ENCODE measurements at regions not wholly inside any gene's neighbourhood (a gene's known extent, or its start where the extent isn't known, plus 50 kb on each side); places are given as distances from the start of the nearest gene placed in this dataset.

DNA sequence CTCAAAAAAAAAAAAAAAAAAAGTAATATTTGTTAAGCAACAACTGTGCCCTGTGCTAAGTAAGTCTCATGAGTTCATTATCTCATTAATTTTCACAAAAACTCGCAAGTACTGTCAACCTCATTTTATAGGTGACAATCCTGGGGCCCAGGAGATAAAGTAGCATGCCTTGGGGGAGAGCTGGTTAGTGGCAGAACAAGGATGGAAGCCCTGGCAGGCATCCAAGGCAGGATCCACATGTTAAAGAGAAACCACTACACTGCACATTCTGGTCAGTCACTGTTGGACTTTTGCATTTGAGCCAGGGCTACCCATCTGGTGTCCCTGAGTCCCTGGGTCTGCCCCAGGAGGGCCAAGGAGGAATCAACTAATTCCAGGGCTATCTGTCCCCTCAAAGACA is 54.6 kb downstream of the ZFP36L2 start:
- in situ Hi-C loops (cut with MboI; ENCODE audit: low sequenced_read_pairs), result no loop called here

DNA sequence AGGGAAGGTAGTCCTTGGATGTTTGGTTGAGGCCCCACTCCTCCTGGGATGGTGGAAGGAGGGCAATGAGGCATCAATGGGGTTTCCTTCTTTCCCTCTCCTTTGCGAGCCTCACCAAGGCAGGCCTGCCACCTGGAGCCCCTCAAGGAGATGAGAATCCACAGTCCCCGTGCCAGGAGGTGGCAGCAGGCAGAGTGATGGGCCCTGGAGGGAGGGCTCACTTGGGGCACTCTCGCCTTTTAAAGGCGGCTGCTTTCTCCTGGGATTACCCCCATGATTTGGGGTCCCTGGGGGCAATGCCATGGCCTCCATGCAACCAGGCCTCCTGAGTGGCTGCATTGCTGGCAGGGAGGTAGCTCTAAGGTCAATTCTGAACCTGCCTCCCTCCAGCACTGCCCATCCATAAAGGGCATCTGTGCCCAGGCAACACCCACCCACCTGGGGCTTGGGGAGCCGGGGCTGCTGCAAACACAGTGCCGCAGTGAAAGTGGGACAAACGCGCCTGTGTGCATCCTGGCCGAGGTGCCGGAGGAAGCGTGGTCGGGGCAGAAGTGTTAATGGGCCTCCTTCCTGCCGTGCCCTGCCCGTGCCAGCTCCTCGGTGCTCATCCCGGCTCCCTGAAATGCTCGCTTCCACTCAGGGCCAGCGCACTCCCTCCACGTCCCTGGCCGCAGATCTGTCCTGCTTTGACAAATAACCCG is 55.9 kb downstream of the ZFP36L2 start:
- in situ Hi-C loops (cut with MboI; ENCODE audit: low sequenced_read_pairs), result no loop called here

DNA sequence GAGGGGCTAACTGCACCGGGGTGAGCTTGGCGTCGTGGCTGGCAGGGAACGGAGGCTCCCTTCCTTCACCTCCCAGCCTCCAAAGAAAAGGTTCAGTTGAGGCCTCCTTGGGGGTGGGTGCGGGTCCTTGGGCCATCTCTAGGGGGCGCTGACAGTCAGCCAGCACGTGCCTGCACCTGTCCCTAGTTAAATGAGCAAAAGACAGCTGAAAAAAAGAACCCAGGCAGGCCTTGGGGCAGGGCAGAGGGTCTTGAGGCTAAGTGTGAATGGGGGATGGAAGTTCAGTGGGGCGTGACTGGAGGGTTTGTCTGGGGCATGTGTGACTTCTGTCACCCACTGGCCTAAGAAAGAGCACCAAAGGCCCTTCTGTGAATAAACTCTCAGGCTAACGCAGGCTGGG is 56.4 kb downstream of the ZFP36L2 start:
- in situ Hi-C loops (cut with MboI; ENCODE audit: low sequenced_read_pairs), result no loop called here

DNA sequence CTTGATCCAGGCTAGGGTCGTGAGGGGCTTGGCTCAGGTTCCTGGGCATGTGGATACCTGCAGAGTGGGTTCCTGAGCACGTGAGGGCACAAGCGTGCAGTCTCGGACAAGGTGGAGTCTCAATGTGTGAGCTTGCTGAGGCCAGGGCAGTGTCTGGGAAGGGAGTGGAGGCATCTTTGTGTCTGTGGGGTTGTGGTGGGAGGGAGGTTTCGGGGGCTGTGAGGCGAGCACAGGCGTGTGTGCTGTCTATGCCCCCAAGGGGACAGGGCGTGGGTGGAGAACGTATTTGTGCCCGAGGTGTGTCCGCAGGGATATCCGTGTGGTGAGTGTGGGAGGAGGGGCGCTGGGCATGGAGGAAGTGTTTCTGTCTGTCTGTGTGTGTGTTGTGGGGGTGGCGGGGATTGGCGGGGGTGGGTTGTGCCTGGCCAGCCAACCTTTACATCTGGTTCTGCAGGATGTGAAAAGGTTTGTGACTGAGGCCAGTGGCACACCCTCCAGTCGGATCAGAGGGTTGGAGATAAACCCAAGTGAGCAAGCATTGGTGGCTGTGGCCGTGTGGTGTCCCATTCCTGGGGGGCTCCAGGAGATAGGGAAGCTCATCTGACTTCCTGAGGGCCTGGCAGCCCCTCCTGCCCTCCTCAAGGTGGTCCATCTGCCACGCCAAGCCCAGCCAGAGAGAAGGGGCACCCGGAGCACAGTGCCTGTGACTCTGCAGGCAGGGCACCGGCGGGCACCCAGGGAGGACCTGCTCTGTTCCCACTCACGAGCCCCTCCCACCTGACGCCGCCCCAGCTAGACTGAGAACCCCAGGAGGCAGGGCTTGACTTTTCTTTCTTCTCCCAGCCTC is 57.1 kb downstream of the ZFP36L2 start:
- in situ Hi-C loops (cut with MboI; ENCODE audit: low sequenced_read_pairs), result no loop called here

DNA sequence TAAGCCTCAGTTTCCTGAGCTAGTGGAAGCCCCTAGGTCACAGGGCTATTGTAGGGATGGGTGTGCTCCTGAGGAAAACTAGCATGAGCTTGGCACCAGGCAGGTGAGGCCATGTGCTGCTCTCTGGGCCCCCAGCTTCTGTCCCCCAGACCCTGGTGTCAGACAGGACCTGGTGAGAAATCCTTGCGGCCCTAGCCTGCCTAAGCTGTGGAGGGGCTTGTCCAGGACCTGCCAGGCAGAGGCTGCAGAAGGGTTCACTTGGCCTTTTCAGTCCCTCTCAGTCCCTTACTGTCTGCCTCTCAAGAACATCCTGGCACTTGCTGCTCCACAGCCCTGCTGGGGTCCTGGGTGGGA is 58.4 kb downstream of the ZFP36L2 start:
- in situ Hi-C loops (cut with MboI; ENCODE audit: low sequenced_read_pairs), result no loop called here

DNA sequence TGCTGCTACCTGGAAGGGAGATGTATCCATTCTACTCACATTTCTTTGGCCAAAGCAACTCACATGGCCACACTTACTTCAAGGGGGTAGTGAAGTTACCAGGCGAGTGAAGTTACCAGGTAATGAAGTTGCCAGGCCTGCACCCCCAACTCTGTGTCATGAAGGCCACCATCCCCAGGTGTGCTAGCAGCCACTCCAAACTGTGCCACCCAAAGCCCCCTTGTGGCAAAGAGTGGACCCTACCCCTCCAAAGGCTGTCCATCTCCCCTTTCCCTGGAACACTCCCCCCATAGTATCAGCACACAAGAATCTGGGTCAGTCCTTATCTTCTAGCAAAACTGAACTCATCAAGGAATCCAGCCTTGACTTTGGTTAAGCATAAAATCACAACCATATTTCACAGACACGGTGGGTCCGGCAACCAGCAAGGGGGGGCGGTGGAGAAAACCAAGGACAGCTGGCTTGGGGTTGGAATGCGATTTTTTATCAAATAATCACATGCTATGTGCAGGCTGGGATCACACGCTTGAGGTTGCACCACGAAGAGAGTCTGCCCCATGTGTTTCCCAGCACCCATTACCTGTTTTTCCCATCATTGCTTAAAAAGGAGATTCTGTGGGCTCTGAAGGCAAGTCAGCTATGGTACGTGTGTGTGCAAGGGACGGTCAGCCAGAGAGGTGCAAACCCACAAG is 60.9 kb downstream of the ZFP36L2 start:
- in situ Hi-C loops (cut with MboI; ENCODE audit: low sequenced_read_pairs), result no loop called here

DNA sequence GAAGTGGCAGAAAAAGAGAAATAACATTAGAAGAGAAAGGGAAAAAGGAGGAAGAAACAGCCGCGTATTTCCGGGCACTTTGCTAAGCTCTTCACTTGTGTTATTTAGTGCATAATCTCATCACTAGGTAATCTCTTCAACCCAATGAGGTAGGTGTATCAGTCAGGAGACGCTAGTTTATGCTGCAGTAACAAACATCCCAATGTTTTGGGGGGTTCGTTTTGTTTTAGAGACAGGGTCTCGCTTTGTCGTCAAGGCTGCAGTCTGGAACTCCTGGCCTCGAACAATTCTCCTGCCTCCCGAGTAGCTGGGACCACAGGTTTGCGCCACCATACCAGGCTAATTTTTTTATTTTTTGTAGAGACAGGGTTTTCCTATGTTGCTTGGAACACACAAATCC is 61.7 kb downstream of the ZFP36L2 start:
- in situ Hi-C loops (cut with MboI; ENCODE audit: low sequenced_read_pairs), result no loop called here

DNA sequence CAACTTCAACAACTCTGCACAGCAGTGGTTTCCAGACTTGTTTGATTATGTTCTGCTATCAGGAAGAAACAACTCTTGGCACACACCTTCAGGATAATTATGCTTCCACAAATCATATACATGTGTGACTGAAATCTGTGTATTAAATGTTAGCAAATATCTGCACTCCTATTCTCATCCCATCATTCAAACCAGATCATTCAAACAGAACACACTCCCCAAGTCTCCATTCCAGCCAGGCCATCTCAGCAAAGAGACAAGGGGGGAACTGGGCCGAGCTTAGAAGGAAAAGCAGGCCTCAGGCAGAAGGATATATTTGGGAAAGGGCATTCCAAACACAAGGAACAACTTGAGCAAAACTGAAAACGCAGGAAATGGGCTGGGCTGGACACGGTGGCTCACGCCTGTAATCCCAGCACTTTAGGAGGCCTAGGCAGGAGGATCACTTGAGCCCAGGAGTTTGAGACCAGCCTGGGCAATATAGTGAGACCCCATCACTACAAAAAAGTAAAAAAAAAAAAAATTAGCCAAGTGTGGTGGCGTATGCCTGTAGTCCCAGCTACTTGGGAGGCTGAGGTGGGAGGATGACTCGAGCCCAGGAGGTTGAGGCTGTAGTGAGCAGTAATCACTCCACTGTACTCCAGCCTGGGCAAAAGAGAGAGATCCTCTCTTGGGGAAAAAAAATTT is 62.7 kb downstream of the ZFP36L2 start:
- in situ Hi-C loops (cut with MboI; ENCODE audit: low sequenced_read_pairs), result no loop called here

DNA sequence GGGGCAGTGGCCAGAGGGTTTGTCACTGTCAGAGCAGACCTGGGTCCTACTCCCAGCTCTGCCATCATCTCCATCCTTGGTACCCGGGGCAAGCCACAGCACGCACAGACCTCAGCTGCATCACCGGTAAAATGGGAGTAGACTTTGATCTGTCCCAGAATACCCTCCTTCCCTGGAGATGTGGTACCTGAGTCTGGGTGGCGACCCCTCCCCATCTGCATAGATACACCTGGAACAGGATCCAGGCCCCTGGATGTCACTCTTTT is 64.0 kb downstream of the ZFP36L2 start:
- in situ Hi-C loops (cut with MboI; ENCODE audit: low sequenced_read_pairs), result no loop called here

DNA sequence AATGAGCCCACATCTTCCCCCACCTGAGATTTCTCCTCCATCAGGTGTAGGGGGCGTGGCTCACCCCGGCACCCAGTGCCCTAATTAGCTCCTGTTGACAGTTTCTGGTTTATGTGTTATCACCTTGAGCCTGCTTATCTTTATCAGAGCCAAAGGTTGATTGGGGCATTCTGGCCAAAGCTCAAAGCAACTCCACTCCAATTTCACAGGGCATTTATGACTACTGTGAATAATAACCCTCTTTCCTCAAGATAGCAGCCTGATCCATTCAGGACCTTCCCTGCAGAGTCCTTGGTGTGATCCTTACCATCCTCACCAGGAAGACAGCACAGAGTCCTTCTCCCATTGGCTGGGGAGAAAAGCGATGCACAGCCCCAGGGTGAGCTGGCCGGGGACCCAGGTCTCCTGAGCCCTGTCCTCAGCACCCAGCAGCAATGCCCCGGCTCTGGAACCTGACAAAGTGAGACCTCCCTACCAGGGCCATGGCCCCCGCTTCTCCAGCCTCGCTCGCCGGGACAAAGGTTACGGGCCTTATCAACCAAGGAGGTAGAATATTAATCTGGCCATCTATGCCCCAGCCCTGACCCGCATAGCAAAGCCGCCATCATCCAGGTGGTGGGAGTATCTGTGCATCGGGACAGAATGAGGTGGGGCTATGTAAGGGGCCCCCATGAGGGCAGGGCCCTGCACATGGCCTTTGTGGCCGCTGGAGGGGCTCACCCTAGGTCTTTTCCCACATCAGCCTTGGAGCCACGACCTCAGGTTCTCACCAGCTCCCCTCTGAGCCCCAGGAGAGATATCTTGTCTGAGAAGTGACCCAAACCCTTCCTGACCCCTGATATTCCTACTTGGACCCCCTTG is 64.5 kb downstream of the ZFP36L2 start:
- in situ Hi-C loops (cut with MboI; ENCODE audit: low sequenced_read_pairs), result no loop called here

DNA sequence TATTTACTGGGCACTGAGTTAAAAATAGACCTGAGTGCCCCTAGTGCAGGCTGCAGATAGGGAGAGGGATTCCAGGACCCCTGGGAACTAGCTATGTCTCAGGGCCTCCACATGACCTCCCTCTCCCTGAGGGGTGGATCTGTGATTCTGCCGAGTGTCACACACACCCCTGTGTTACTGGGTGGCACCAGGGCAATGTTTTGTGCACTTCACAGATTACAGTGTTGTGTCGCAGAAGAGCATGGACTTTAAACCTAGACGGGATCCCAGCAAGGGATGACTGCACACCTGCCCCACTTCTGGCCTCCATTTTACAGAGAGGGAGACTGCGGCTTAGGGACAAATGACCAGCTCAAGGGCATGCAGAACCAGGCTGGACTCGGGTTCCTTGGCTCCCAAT is 65.6 kb downstream of the ZFP36L2 start:
- in situ Hi-C loops (cut with MboI; ENCODE audit: low sequenced_read_pairs), result no loop called here

DNA sequence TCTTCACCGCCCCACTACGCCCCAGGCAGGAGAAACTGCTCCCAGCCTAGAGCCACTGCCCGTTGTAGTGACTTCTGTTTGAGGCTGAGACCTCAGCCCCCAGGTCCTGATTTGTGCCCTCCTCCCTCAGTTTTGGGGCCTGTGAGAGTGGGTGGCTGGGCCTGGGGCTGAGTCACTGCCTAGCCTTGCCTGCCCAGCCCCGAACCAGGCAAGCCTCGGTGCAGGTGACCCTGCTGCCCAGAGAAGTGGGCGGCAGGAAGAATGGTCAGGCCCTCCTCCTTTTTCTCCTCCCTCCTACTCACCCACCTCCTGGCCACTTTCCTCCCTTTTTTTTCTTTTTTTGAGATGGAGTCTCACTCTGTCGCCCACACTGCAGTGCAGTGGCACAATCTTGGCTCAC is 66.6 kb downstream of the ZFP36L2 start:
- in situ Hi-C loops (cut with MboI; ENCODE audit: low sequenced_read_pairs), result no loop called here

DNA sequence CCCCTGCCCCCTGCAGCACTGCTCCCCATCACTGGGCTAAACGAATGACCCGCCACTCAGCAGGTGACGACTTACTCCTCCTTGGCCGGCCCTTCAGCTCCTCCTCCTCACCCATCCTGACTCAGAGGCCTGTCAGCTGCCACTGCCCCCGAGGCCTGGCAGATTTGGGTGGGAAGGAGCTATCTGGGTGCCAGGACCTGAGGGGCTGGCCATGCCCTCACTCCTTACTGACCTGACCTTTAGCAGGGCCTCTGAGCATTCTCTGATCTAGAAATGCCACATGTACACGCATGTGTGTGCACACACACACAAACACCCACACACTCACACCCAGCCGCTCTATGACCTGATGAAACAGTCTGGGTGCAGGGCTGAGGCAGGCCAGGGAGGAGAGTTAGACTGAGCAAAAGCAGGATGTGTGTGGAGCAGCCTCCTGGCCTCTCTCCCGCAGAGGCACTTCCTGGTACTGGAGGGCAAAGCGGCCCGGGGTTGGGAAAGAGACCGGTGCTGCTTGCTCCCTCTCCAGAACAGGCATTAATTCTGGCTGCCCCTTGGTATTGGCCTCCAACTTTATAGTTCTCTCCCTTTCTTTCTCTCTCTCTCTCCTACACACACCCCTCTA is 68.0 kb downstream of the ZFP36L2 start:
- in situ Hi-C loops (cut with MboI; ENCODE audit: low sequenced_read_pairs), result no loop called here

DNA sequence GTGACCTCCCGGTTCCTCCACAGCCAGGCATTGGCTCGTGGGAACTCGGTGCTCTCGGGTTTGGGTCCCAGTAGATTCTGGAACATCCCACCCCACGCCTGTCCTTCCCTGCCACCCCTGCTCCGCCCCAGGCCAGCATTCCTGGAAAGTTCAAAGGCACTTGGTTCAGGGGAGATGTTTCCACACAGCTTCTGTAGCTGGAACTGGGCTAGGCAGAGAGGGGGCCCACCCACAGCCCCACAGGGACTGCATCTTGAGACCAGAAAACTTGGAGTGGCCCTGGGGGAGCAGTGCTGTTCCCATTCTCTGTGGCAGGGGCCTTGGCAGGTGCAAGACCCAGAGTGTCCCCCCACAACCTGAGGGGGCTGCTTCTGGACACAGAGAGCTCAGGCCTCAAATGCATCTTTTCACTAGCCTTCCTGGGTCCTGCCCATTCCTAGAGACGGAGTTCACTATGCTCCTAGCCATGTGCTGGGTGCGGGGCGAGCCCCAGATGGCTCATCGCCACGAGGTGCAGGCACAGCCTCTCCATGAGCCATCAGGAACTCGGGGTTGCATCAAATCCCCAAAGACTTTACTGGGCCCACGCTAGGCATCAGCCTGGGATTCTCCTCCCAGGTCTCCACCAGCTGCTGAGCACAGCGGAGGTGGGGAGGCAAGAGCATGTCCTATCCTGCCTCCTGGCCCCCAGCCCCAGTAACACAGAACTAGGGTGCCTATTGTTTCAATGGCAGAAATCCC is 68.7 kb downstream of the ZFP36L2 start:
- in situ Hi-C loops (cut with MboI; ENCODE audit: low sequenced_read_pairs), result no loop called here

DNA sequence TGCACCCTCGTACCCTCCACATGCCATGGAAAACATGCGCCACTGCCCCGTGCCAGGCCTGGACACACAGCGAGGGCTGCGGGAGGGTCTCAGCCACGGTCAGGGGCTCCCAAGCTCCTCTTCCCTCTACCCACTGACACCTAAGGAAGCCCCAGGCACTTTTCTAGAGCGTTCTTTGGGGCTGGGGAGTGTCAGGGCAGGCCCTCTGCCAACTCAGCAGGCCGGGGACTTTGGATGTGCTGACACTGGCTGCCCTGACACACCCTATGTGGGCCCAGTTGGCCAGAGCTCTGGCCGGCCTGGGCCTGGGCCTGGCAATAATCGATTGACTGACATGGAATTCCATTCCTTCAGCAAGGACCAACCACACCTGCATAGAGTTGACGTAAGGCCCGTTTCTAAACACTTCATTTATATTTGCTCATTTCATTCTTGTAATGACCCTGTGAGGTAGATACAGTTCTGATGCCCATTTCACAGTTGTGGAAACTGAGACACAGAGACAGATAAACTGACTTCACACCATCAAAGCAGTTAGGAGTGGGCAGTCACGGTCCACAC is 70.5 kb downstream of the ZFP36L2 start:
- in situ Hi-C loops (cut with MboI; ENCODE audit: low sequenced_read_pairs), result no loop called here

DNA sequence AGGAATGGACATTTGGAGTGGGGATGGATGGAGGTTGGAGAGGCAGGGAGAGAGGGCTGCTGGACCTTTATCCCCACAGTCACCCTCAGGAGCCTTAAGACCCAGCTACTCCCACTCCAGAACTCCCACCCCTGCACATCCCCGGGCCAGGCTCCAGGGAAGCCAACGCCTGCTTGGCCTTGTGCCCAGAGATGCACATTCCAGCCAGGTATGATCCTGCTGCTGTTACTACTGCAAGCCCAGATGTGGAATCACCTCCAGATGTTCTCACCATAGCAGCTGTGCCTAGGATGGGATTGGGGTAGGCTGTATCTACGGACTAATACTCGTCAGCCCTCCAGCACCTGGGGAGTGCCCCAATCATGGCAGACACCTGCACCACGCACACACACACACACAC is 71.7 kb downstream of the ZFP36L2 start:
- in situ Hi-C loops (cut with MboI; ENCODE audit: low sequenced_read_pairs), result no loop called here

DNA sequence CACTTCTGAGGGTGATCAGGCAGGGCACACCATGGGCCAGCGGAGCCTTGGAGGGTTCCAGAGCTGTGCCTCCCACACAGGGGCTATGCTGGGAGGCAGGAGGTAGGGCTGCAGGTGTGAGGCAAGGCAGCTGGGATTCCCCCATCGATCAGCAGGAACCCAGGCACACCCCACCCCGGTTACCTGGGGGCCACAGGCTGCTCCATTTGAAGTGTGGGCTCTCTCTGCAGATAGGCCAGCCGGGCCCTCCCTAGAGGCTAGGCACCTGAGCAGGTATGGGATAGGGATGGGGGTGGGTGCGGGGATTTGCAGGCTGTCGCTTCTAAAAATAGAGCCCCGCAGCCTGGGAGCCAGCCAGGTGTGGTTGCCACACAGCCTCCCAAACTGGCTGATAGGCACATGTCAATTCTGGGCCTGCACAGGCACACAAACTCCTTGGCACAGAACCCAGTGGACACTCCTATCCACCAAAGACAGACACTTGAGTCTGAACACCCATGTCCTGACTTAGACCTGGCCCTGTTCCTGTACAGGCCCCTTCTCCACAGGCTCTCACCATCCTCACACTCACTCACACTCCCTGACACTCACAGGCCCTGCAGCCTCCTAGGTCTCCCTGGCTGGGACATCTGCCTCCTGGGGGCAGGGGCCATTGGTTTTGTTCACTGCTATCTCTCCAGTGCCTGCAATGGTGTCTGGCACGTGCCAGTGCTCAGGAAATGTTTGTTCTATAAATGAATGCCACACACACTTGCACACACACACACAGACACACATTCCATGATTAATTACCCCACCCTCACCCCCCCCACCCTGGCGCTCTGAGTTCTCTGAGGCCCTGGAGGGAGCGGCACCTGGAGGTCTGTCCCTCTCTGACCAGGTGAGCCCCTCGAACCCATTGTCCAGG is 73.4 kb downstream of the ZFP36L2 start:
- in situ Hi-C loops (cut with MboI; ENCODE audit: low sequenced_read_pairs), result no loop called here

DNA sequence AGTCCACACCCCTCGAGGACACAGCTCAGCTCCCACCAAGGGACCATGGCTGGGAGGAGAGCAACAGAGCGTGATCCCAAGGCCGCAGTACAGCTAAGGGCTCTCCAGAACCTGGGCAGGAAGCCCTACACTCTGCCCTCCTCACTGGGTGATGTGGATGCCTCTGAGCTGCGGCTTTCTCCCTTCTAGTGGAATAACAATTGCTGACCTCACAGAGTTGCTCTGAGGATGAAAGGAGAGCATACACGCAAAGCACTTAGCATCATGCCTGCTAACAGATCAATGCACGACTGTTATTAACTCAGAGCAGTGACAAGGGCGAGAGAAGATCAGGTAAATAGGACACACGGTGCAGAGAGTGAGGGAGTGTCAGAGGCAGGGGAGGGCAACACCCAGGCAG is 74.2 kb downstream of the ZFP36L2 start:
- in situ Hi-C loops (cut with MboI; ENCODE audit: low sequenced_read_pairs), result no loop called here
